ENCODE measurements at regions not wholly inside any gene's neighbourhood (a gene's known extent, or its start where the extent isn't known, plus 50 kb on each side); places are given as distances from the start of the nearest gene placed in this dataset.

- TF ChIP-seq, protein P1, sequence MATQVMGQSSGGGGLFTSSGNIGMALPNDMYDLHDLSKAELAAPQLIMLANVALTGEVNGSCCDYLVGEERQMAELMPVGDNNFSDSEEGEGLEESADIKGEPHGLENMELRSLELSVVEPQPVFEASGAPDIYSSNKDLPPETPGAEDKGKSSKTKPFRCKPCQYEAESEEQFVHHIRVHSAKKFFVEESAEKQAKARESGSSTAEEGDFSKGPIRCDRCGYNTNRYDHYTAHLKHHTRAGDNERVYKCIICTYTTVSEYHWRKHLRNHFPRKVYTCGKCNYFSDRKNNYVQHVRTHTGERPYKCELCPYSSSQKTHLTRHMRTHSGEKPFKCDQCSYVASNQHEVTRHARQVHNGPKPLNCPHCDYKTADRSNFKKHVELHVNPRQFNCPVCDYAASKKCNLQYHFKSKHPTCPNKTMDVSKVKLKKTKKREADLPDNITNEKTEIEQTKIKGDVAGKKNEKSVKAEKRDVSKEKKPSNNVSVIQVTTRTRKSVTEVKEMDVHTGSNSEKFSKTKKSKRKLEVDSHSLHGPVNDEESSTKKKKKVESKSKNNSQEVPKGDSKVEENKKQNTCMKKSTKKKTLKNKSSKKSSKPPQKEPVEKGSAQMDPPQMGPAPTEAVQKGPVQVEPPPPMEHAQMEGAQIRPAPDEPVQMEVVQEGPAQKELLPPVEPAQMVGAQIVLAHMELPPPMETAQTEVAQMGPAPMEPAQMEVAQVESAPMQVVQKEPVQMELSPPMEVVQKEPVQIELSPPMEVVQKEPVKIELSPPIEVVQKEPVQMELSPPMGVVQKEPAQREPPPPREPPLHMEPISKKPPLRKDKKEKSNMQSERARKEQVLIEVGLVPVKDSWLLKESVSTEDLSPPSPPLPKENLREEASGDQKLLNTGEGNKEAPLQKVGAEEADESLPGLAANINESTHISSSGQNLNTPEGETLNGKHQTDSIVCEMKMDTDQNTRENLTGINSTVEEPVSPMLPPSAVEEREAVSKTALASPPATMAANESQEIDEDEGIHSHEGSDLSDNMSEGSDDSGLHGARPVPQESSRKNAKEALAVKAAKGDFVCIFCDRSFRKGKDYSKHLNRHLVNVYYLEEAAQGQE (IDR thresholded peaks at IDR 0.05; ENCODE audit: insufficient read depth in 1 of 2, low read depth in 2 of 2, low read length in 2 of 2) = no peak
- TF ChIP-seq POLR2AphosphoS5 (IDR thresholded peaks at IDR 0.05; ENCODE audit: low read depth, low read length) = no peak
Observed at GRCh38 chr15:47299846-47300434, 417.4 kb upstream of the SEMA6D start.
